ENCODE measurements at regions not wholly inside any gene's neighbourhood (a gene's known extent, or its start where the extent isn't known, plus 50 kb on each side); places are given as distances from the start of the nearest gene placed in this dataset.

DNA sequence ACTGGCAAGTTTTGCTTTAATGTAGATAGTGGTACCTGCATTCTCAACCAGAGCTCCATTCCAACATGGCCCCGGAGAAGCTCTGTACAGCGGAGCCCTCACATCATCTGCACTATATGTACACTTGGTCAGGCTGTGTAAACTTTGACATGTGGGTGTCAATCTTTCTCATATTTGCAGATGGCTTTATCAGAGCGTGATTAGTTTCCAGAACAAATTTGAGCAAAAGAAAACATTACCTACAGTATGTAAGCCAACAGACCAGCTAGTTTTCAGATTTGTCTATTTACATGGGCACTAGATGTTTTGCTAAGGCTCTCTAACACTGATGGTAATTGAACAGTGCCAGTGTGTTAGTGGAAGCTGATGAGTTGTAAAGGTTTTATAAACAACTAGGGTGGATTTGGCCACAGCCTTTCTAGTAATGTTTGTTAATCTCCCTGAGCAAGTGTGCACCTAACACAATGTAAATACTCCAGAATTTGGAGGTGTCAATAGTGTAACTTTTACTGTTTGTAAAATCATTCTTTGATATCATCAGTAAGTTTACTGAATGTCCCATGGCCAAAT lies 131.8 kb downstream of the FOXA2 start:
- TF ChIP-seq CTCF (IDR thresholded peaks at IDR 0.05), result no peak

DNA sequence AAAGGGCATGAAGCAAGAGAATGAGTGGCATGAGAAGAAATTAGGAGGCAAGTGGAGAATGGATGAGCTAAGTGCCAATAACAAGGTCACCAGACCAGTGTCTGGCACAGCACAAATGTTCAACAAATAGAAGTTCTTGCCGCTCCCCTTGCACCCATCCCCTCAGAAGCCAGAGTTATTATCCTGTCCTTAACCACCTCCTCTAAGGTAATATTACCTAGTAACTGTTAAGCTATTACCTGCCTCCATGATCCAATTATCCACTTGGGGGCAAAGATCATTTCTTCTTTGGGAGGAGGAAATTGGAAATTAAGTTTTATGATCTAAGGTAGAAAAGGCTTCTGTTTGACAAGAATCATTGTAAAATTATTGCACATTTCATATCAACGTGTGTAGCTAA lies 133.8 kb downstream of the FOXA2 start:
- TF ChIP-seq CTCF (IDR thresholded peaks at IDR 0.05), result no peak

GRCh38 chr20:22449188-22449973 lies 135.0 kb downstream of the FOXA2 start:
- TF ChIP-seq CTCF (IDR thresholded peaks at IDR 0.05), result no peak

GRCh38 chr20:22447447-22447778 lies 137.0 kb downstream of the FOXA2 start:
- no peak for TF ChIP-seq CTCF (IDR thresholded peaks at IDR 0.05)

- no peak for TF ChIP-seq CTCF (IDR thresholded peaks at IDR 0.05)
These were observed 137.5 kb downstream of the FOXA2 start for GRCh38 chr20:22446613-22447446.

DNA sequence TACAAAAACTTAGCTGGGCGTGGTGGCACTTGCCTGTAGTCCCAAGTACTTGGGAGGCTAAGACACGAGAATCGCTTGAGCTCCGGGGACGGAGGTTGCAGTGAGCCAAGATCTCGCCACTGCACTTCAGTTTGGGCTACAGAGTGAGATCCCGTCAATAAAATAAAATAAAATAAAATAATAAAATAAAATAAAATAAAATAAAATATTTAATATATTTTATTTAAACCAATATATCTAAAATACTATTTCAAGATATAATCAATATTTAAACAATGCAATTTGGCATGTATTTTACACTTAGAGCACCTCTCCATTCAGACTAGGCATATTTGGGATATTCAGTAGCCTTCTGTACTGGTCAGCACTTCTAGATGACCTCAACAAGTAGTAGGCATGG lies 142.1 kb downstream of the FOXA2 start:
- no peak for TF ChIP-seq CTCF (IDR thresholded peaks at IDR 0.05)

- TF ChIP-seq CTCF (IDR thresholded peaks at IDR 0.05), result peak; percentile 44
These were observed 145.4 kb downstream of the FOXA2 start for GRCh38 chr20:22438926-22439325.
